ENCODE measurements at regions not wholly inside any gene's neighbourhood (a gene's known extent, or its start where the extent isn't known, plus 50 kb on each side); places are given as distances from the start of the nearest gene placed in this dataset.

DNA sequence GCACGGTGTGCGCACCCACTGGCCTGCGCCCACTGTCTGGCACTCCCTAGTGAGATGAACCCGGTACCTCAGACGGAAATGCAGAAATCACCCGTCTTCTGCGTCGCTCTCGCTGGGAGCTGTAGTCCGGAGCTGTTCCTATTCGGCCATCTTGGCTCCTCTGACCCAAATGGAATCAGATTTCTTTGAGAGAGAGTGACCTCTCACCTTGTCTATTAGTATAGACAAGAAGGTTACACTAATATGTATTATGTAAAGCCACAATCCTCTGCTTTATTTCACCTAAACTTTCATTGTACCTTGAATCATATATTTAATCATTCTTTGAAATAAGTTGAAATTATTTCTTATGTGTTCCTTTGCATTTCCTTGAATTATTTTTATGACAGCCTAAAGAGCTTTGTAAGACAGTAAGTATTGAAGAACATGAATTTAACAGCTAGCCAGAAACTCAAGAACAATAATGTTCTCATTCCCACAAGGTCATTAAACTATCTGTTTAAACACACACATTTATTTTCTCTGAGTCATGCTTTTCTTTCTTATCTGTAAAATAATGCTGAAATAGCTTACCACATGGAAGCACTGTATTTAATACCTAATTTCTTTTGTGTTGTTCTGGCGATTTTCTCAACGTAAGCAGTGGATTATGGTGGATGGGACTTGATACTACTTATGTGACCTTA, 91.8 kb upstream of the DMRTA1 start:
- no peak for TF ChIP-seq CTCF (conservative IDR thresholded peaks at IDR 0.05 in 1 of 2, IDR thresholded peaks at IDR 0.05 in 1 of 2; ENCODE audit: low read depth in 1 of 2, low read length in 2 of 2)
- no peak for TF ChIP-seq EZH2 (IDR thresholded peaks at IDR 0.05; ENCODE audit: low read length, missing control alignments)

Measured in fibroblast of lung (primary cell).